GM23338 (cell line): ENCODE measurements at regions not wholly inside any gene's neighbourhood (a gene's known extent, or its start where the extent isn't known, plus 50 kb on each side); places are given as distances from the start of the nearest gene placed in this dataset.

Source experiments
- EZH2 ChIP-seq: fragments of 200-600 bp; sonication (generic); IDR thresholded peaks from one replicate; pipeline ENCODE4 v1.8.0; 2017; ENCODE audit warnings: antibody characterized with exemption, mild to moderate bottlenecking, low read depth; ENCODE audit not compliant: unreplicated experiment
- EZH2phosphoT487 ChIP-seq: fragments of 200-600 bp; sonication (generic); IDR thresholded peaks from one replicate; pipeline ENCODE4 v1.8.1; 2018; ENCODE audit warnings: antibody characterized with exemption; ENCODE audit not compliant: unreplicated experiment
- REST ChIP-seq: IDR thresholded peaks from one replicate; pipeline ENCODE4 v1.6.1; 2018; ENCODE audit warnings: antibody characterized with exemption; ENCODE audit not compliant: unreplicated experiment

DNA sequence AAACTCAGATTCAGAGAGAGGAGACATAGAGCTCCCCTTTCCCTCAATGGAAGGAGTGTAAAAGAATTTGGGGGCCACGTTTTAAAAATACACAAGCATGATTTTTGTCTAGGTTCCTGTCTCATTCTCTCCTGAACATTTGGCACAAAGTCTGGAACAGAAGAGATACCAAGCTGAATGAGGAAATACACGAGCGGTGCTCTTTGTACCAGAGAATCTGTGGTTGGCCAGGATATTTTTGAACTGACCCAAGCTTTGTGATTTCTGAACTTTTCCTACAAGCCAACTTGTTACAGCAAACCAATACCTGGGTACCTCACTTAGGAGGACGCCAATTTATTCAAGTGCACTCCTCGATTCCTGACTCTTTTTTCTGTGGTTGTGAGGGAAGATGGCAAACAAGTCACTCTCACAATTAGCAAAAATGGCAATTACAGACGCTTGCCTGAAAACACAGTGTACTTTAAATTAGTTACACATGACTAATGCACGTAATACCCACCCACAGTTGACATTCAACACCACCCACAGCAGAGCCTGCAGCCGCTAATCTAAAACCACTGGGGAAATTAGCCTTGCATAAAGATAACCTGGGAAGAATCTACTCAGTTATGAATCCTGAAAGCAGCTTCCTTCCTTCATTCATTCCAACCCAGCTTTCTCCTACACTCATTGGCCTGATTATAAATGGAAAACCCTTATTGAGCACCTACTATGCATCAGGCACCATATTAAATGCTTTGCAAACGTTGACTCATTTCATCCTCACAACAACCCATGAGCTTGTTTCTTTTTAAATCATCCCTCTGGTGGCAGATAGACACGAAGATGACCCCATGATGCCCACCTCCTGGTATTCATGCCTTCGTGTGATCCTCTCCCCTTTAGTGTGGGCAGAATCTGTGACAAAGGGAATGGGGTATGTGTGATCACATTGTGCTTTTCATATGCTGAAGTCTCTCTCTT, 293.5 kb downstream of the KBTBD8 start:
- TF ChIP-seq EZH2: no peak
- no peak for TF ChIP-seq REST
- no peak for TF ChIP-seq EZH2phosphoT487
